HG02798 (cell line): ENCODE measurements at regions not wholly inside any gene's neighbourhood (a gene's known extent, or its start where the extent isn't known, plus 50 kb on each side); places are given as distances from the start of the nearest gene placed in this dataset.
A peak's percentile ranks its signal among the peaks of the same experiment; 100 is the strongest.

Experiments used
- ATAC-seq: cut with Tn5 transposase; IDR thresholded peaks from one replicate; pipeline ENCODE4 v1.9.1; 2021; ENCODE audit warnings: mild to moderate bottlenecking; ENCODE audit not compliant: unreplicated experiment, poor library complexity

GRCh38 chr21:14871861-14872260, 192.9 kb downstream of the NRIP1 start:
- ATAC-seq = no peak

DNA sequence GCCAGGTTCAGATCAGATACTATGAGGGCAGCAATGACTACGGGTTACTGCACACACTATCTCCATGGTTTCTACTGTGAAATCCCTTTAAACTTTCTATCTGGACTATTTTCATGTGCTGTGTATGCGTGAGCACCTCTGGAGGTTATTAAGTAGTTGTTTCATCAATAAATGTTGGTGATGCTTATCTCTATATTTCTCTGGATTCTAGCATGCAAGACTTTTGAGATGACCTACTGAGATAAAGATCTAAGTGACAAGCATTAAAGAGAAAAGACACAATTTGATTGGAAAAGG, 194.0 kb downstream of the NRIP1 start:
- peak; percentile 13 for ATAC-seq

GRCh38 chr21:14869984-14870852, 194.6 kb downstream of the NRIP1 start:
- ATAC-seq = peak; percentile 52

GRCh38 chr21:14866859-14867765, 197.7 kb downstream of the NRIP1 start:
- ATAC-seq = no peak

GRCh38 chr21:14864211-14865021, 200.4 kb downstream of the NRIP1 start:
- peak; percentile 83 for ATAC-seq

- ATAC-seq = no peak
Measured at GRCh38 chr21:14863745-14864210, 201.0 kb downstream of the NRIP1 start.

- no peak for ATAC-seq
Measured at GRCh38 chr21:14862794-14863720, 201.7 kb downstream of the NRIP1 start.

- ATAC-seq = no peak
Measured at GRCh38 chr21:14858311-14858710, 206.5 kb downstream of the NRIP1 start.

GRCh38 chr21:14857529-14857928, 207.3 kb downstream of the NRIP1 start:
- no peak for ATAC-seq

DNA sequence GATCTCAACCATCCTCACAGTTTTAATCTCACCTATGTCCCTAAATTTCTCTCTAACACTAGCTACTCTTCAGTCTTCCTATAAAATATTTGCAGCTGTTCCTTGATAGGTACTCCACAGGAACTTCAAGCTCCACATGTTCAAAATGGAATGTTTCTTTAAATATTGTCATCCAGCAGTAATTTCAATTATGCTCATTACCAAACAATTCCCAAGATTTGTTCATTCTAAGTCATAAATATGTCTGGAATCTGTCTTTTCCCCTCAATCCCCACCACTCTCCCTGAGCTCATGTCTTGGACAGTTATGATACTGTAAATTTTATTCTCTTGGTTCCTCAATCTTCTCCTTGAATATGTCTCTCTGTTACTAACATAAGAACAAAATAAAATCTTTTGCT, 214.4 kb downstream of the NRIP1 start:
- ATAC-seq = no peak

DNA sequence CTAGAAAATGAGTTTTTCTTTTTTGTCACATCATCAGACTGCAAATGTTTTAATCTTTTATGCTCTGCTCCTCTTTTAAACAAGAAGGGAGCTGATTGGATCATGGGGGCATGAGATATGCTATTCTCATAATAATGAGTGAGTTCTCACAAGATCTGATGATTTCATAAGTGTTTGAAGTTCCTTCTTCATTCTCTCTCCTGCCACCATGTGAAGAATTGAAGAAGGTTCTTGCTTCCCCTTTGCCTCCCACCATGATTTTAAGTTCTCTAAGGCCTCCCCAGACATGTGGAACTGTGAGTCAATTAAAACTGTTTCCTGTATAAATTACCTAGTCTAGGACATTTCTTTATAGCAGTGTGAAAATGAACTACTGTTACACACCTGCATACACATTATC, 218.2 kb downstream of the NRIP1 start:
- ATAC-seq = no peak

DNA sequence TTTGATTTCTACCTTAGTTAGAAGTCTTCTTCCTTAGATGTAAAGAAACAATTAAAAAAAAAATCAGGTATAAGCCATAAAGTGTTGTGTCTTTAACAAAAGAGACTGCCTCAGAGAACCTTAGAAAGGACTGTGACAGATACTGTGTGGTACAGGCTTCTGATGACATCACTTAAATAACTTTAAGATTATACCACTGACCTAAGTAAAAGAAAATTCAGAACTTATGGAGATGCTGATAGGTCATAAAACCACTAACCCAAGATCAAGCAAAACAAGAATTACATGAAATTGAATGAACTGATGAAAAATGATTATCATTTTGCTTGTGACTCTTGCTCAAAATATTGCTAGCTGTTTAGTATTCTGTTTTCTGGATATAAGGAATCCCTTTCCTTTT, 220.8 kb downstream of the NRIP1 start:
- ATAC-seq = no peak

DNA sequence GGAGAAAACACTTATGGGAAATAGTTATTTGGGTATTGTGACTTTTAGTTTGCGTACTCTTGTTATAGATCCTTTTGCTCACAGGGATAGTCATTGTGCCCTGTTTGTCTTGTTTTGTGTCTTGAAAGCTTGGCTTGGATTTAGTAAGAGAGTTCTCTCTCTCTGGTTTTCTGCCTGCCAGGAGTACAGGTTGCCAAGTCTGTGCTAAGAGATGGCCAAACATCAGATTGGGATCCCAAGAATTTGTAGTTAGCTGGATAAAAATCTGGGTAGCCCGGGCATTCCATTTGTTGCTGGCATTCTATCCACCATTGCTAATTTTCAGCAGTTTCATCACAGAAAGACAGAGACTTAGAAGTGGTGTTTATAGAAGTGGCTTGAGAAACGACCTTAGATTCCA, 222.2 kb downstream of the NRIP1 start:
- ATAC-seq = no peak

GRCh38 chr21:14841511-14842472, 223.0 kb downstream of the NRIP1 start:
- no peak for ATAC-seq

DNA sequence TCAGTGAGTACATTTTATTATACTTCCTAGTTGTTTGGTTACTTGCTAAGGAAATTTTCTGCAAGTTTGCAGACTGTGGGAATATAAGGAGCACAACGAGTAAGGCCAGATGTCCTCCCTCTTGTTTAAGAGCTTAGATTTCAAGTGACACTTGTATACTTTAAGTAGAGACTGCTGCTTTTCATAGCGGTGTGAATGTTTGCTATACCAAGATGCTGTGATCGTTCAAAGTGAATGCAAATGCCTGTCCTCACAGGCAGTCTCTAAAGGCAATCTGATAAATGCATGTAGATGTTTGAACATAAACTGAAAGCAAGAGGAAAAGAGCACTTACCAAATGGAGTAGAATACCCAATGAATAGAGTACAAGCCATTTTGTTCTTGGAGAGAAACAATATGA, 226.4 kb downstream of the NRIP1 start:
- ATAC-seq = no peak

- ATAC-seq = no peak
Measured at GRCh38 chr21:14836950-14837349, 227.8 kb downstream of the NRIP1 start.

- no peak for ATAC-seq
Measured at GRCh38 chr21:14833666-14834351, 231.0 kb downstream of the NRIP1 start.

DNA sequence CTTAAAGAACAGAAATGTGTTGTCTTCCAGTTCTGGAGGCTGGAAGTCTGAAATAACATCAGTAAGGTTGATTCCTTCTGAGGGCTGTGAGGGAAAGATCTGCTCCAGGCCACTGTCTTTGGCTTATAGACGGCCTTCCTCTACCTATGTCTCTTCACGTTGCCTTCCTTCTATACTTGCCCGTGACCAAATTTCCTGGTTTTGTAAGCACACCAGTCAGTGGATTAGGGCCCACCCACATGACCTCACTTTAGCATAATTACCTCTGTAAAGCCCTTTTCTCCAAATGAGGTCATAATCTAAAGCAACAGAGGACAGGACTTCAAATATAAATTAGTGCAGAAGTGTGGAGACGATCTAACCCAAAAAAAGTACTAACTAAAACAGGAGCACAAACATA, 231.6 kb downstream of the NRIP1 start:
- no peak for ATAC-seq
